Endothelial cell of umbilical vein (primary cell): ENCODE measurements at regions not wholly inside any gene's neighbourhood (a gene's known extent, or its start where the extent isn't known, plus 50 kb on each side); places are given as distances from the start of the nearest gene placed in this dataset.

ENCODE experiments used
- CTCF ChIP-seq, 2 donors: IDR thresholded peaks; 1 replicate in 1 of 2; 2 replicates in 1 of 2; pipeline ENCODE4 v1.5.1; 2011; ENCODE audit warnings: low read length in 2 of 2, mild to moderate bottlenecking in 2 of 2, moderate library complexity in 2 of 2, control low read depth in 1 of 2, inconsistent platforms in 1 of 2, low read depth in 1 of 2; ENCODE audit not compliant: insufficient read depth in 1 of 2; ENCODE audit errors: extremely low read depth in 1 of 2
- EZH2 ChIP-seq: IDR thresholded peaks from 2 replicates; pipeline ENCODE4 v1.6.1; 2012; ENCODE audit warnings: borderline replicate concordance, low read depth, mild to moderate bottlenecking, moderate library complexity, low read length, inconsistent platforms; ENCODE audit not compliant: severe bottlenecking
- FOS ChIP-seq: IDR thresholded peaks from 2 replicates; pipeline ENCODE4 v1.6.1; 2011; ENCODE audit warnings: mild to moderate bottlenecking, low read length, moderate library complexity, borderline replicate concordance; ENCODE audit not compliant: insufficient read depth
- GATA2 ChIP-seq: IDR thresholded peaks from 2 replicates; pipeline ENCODE4 v1.7.0; 2011; ENCODE audit warnings: low read depth, mild to moderate bottlenecking, moderate library complexity, mixed read lengths, low read length; ENCODE audit not compliant: insufficient read length, insufficient read depth
- JUN ChIP-seq: IDR thresholded peaks from 2 replicates; pipeline ENCODE4 v1.6.1; 2011; ENCODE audit warnings: borderline replicate concordance, low read depth; ENCODE audit not compliant: insufficient read length, insufficient read depth
- MAX ChIP-seq: IDR thresholded peaks from 2 replicates; pipeline ENCODE4 v1.6.1; 2011; ENCODE audit not compliant: insufficient read depth, insufficient read length
- MYC ChIP-seq: IDR thresholded peaks from one replicate; pipeline ENCODE4 v1.6.1; 2011; ENCODE audit warnings: mild to moderate bottlenecking, low read depth, low read length
- POLR2A ChIP-seq: IDR thresholded peaks from 2 replicates; pipeline ENCODE4 v1.6.1; 2012; ENCODE audit warnings: low read depth, mild to moderate bottlenecking, control low read depth, low read length
- POLR2AphosphoS5 ChIP-seq: IDR thresholded peaks from 2 replicates; pipeline ENCODE4 v1.6.1; 2012; ENCODE audit warnings: low read depth, mild to moderate bottlenecking, control low read depth, low read length, moderate library complexity; ENCODE audit not compliant: insufficient read depth

GRCh38 chr3:1015826-1016225, 77.0 kb upstream of the CNTN6 start:
- TF ChIP-seq CTCF (IDR thresholded peaks at IDR 0.05; ENCODE audit: extremely low read depth in 1 of 2, insufficient read depth in 1 of 2, low read depth in 1 of 2, low read length in 2 of 2): no peak
- no peak for TF ChIP-seq POLR2A
- TF ChIP-seq MAX: no peak
- no peak for TF ChIP-seq POLR2AphosphoS5
- no peak for TF ChIP-seq EZH2
- TF ChIP-seq FOS: no peak
- TF ChIP-seq MYC: no peak
- TF ChIP-seq JUN: no peak
- TF ChIP-seq GATA2: no peak
